ENCODE measurements at regions not wholly inside any gene's neighbourhood (a gene's known extent, or its start where the extent isn't known, plus 50 kb on each side); places are given as distances from the start of the nearest gene placed in this dataset.

GRCh38 chr10:83862723-83863122 lies 276.6 kb upstream of the GHITM start:
- DNase-seq = no peak
- intact Hi-C loops (cut with DNase I) = no loop called here
- no peak for ATAC-seq (ENCODE audit: poor library complexity)

GRCh38 chr10:83863283-83863966 lies 275.9 kb upstream of the GHITM start:
- ATAC-seq (ENCODE audit: poor library complexity) (no peak), DNase-seq (no peak)
- intact Hi-C loops (cut with DNase I) = no loop called here

GRCh38 chr10:83869898-83870297 lies 269.4 kb upstream of the GHITM start:
- intact Hi-C loops (cut with DNase I) = no loop called here
- ATAC-seq (ENCODE audit: poor library complexity) (no peak), DNase-seq (no peak)

- DNase-seq = peak; percentile 69
- peak; percentile 92 for ATAC-seq (ENCODE audit: poor library complexity)
- intact Hi-C loops (cut with DNase I) = no loop called here
Measured at GRCh38 chr10:83871187-83872081, 267.9 kb upstream of the GHITM start.

- intact Hi-C loops (cut with DNase I) = no loop called here
- ATAC-seq (ENCODE audit: poor library complexity) (peak; percentile 37), DNase-seq (no peak)
Measured at GRCh38 chr10:83880252-83880791, 259.0 kb upstream of the GHITM start.

GRCh38 chr10:83881661-83882060 lies 257.6 kb upstream of the GHITM start:
- intact Hi-C loops (cut with DNase I) = no loop called here
- DNase-seq = no peak
- peak; percentile 78 for ATAC-seq (ENCODE audit: poor library complexity)

GRCh38 chr10:83886871-83887270 lies 252.4 kb upstream of the GHITM start:
- intact Hi-C loops (cut with DNase I) = no loop called here
- DNase-seq = no peak
- no peak for ATAC-seq (ENCODE audit: poor library complexity)

- intact Hi-C loops (cut with DNase I) = no loop called here
- DNase-seq (no peak), ATAC-seq (ENCODE audit: poor library complexity) (no peak)
Measured at GRCh38 chr10:83892737-83893136, 246.6 kb upstream of the GHITM start.

- ATAC-seq (ENCODE audit: poor library complexity) = no peak
- intact Hi-C loops (cut with DNase I) = no loop called here
- DNase-seq = no peak
Measured at GRCh38 chr10:83896219-83896618, 243.1 kb upstream of the GHITM start.

- intact Hi-C loops (cut with DNase I) = no loop called here
- no peak for ATAC-seq (ENCODE audit: poor library complexity)
- no peak for DNase-seq
Measured at GRCh38 chr10:83897626-83898025, 241.7 kb upstream of the GHITM start.

- intact Hi-C loops (cut with DNase I) = no loop called here
- DNase-seq (no peak), ATAC-seq (ENCODE audit: poor library complexity) (no peak)
Measured at GRCh38 chr10:83908506-83908905, 230.8 kb upstream of the GHITM start.

- DNase-seq (no peak), ATAC-seq (ENCODE audit: poor library complexity) (no peak)
- intact Hi-C loops (cut with DNase I) = no loop called here
Measured at GRCh38 chr10:83909001-83909400, 230.3 kb upstream of the GHITM start.

- intact Hi-C loops (cut with DNase I) = no loop called here
- DNase-seq (no peak), ATAC-seq (ENCODE audit: poor library complexity) (no peak)
Measured at GRCh38 chr10:83915801-83916200, 223.5 kb upstream of the GHITM start.

GRCh38 chr10:83917537-83918506 lies 221.5 kb upstream of the GHITM start:
- peak; percentile 59 for DNase-seq
- peak; percentile 63 for ATAC-seq (ENCODE audit: poor library complexity)
- intact Hi-C loops (cut with DNase I) = no loop called here

GRCh38 chr10:83919187-83919586 lies 220.1 kb upstream of the GHITM start:
- ATAC-seq (ENCODE audit: poor library complexity) (no peak), DNase-seq (no peak)
- intact Hi-C loops (cut with DNase I) = no loop called here

- intact Hi-C loops (cut with DNase I) = no loop called here
- ATAC-seq (ENCODE audit: poor library complexity) (no peak), DNase-seq (no peak)
Measured at GRCh38 chr10:83921984-83922860, 217.1 kb upstream of the GHITM start.

GRCh38 chr10:83925133-83925532 lies 214.2 kb upstream of the GHITM start:
- intact Hi-C loops (cut with DNase I) = no loop called here
- no peak for DNase-seq
- no peak for ATAC-seq (ENCODE audit: poor library complexity)

GRCh38 chr10:83926606-83927005 lies 212.7 kb upstream of the GHITM start:
- DNase-seq (no peak), ATAC-seq (ENCODE audit: poor library complexity) (no peak)
- intact Hi-C loops (cut with DNase I) = no loop called here
